Activated CD4-positive, alpha-beta T cell treated with anti-CD3 and anti-CD28 coated beads, Interleukin-2, amount 10 ng/mL, durations not matched to agents 24 days and 14 days (primary cell): ENCODE measurements at regions not wholly inside any gene's neighbourhood (a gene's known extent, or its start where the extent isn't known, plus 50 kb on each side); places are given as distances from the start of the nearest gene placed in this dataset.
"Not testable (repeated sequence)": the region's sequence is repeated elsewhere in the genome, so short reads cannot be mapped to it uniquely, and the experiment has no call there.

Source experiments
- DNase-seq: peaks from one replicate; pipeline ENCODE4 v3.0.0; 2022
- H3K27ac Mint-ChIP-seq: one replicate; pipeline ENCODE4 v1.8.0; 2022; ENCODE audit warnings: mild to moderate bottlenecking, mixed read lengths
- H3K27me3 Mint-ChIP-seq: one replicate; pipeline ENCODE4 v1.8.0; 2022; ENCODE audit warnings: mixed read lengths
- H3K36me3 Mint-ChIP-seq: one replicate; pipeline ENCODE4 v1.8.0; 2022; ENCODE audit warnings: low read depth, mild to moderate bottlenecking, mixed read lengths
- H3K4me1 Mint-ChIP-seq: one replicate; pipeline ENCODE4 v1.8.0; 2021; ENCODE audit warnings: mixed read lengths
- H3K4me3 Mint-ChIP-seq: one replicate; pipeline ENCODE4 v1.8.0; 2022; ENCODE audit warnings: mild to moderate bottlenecking, moderate library complexity, mixed read lengths
- H3K9me3 Mint-ChIP-seq: one replicate; pipeline ENCODE4 v1.8.0; 2021; ENCODE audit warnings: mixed read lengths
- intact Hi-C: fragments of 100-400 bp; cut with micrococcal nuclease; formaldehyde crosslinking; loops from one replicate; pipeline ENCODE4 v1.15.1; 2023

GRCh38 chr5:124907098-124907644 lies 160.7 kb upstream of the ZNF608 start:
- Mint-ChIP-seq H3K9me3 (no peaks in the 10 kb centered on the region), H3K36me3 (no peaks in the 10 kb centered on the region), H3K4me1 (peaks cover 12% of the 10 kb centered on the region), H3K27me3 (no peaks in the 10 kb centered on the region), H3K27ac (no peak overlapping the region), H3K4me3 (no peak overlapping the region)
- intact Hi-C loops = loop anchor here (10.0 kb wide), 1 partner anchor 322 kb away; no protein-coding TSS in a partner anchor
- no peak for DNase-seq

- intact Hi-C loops = loop anchor here (10.0 kb wide), 1 partner anchor 324 kb away; no protein-coding TSS in a partner anchor
- Mint-ChIP-seq H3K9me3 (no peaks in the 10 kb centered on the region), H3K4me1 (peaks cover 3% of the 10 kb centered on the region), H3K27ac (peak overlapping the region; percentile 18), H3K27me3 (no peaks in the 10 kb centered on the region), H3K36me3 (no peaks in the 10 kb centered on the region), H3K4me3 (no peak overlapping the region)
- no peak for DNase-seq
Measured at GRCh38 chr5:124908581-124909451, 162.4 kb upstream of the ZNF608 start.

- H3K27me3 Mint-ChIP-seq = no peaks in the 10 kb centered on the region
- no peaks in the 10 kb centered on the region for H3K9me3 Mint-ChIP-seq
- H3K4me1 Mint-ChIP-seq = peaks cover 2% of the 10 kb centered on the region
- H3K36me3 Mint-ChIP-seq = no peaks in the 10 kb centered on the region
- no peak overlapping the region for H3K4me3 Mint-ChIP-seq
- intact Hi-C loops = loop anchor here (10.0 kb wide), 1 partner anchor 325 kb away; no protein-coding TSS in a partner anchor
- no peak overlapping the region for H3K27ac Mint-ChIP-seq
- DNase-seq = no peak
Measured at GRCh38 chr5:124909734-124910133, 163.3 kb upstream of the ZNF608 start.

GRCh38 chr5:124910354-124911016 lies 164.0 kb upstream of the ZNF608 start:
- DNase-seq = no peak
- intact Hi-C loops = no loop called here
- H3K4me1 Mint-ChIP-seq = peaks cover 2% of the 10 kb centered on the region
- H3K27ac Mint-ChIP-seq = no peak overlapping the region
- H3K4me3 Mint-ChIP-seq = no peak overlapping the region
- no peaks in the 10 kb centered on the region for H3K9me3 Mint-ChIP-seq
- no peaks in the 10 kb centered on the region for H3K36me3 Mint-ChIP-seq
- no peaks in the 10 kb centered on the region for H3K27me3 Mint-ChIP-seq

- DNase-seq = no peak
- H3K27ac Mint-ChIP-seq = no peak overlapping the region
- H3K4me3 Mint-ChIP-seq = no peak overlapping the region
- H3K4me1 Mint-ChIP-seq = peaks cover 4% of the 10 kb centered on the region
- intact Hi-C loops = no loop called here
- H3K27me3 Mint-ChIP-seq = no peaks in the 10 kb centered on the region
- no peaks in the 10 kb centered on the region for H3K36me3 Mint-ChIP-seq
- no peaks in the 10 kb centered on the region for H3K9me3 Mint-ChIP-seq
Measured at GRCh38 chr5:124912638-124913328, 166.3 kb upstream of the ZNF608 start.

GRCh38 chr5:124913329-124913653 lies 166.9 kb upstream of the ZNF608 start:
- DNase-seq = no peak
- intact Hi-C loops = no loop called here
- Mint-ChIP-seq H3K4me1 (peaks cover 4% of the 10 kb centered on the region), H3K9me3 (no peaks in the 10 kb centered on the region), H3K36me3 (no peaks in the 10 kb centered on the region), H3K27me3 (no peaks in the 10 kb centered on the region), H3K27ac (no peak overlapping the region), H3K4me3 (no peak overlapping the region)

GRCh38 chr5:124916313-124916712 lies 169.9 kb upstream of the ZNF608 start:
- not testable (repeated sequence) for H3K27ac Mint-ChIP-seq, H3K4me1 Mint-ChIP-seq

GRCh38 chr5:124918618-124919017 lies 172.2 kb upstream of the ZNF608 start:
- Mint-ChIP-seq H3K27ac (no peak overlapping the region), H3K4me3 (no peak overlapping the region), H3K36me3 (no peaks in the 10 kb centered on the region), H3K27me3 (no peaks in the 10 kb centered on the region), H3K4me1 (peaks cover 2% of the 10 kb centered on the region), H3K9me3 (no peaks in the 10 kb centered on the region)
- no peak for DNase-seq
- intact Hi-C loops = no loop called here

More at GRCh38 chr5:124916313-124916712, 169.9 kb upstream of the ZNF608 start:
- H3K27me3 Mint-ChIP-seq, H3K9me3 Mint-ChIP-seq, H3K36me3 Mint-ChIP-seq, intact Hi-C loops, H3K4me3 Mint-ChIP-seq, DNase-seq: not testable (repeated sequence)

GRCh38 chr5:124919076-124919475 lies 172.6 kb upstream of the ZNF608 start:
- Mint-ChIP-seq H3K36me3 (no peaks in the 10 kb centered on the region), H3K4me3 (no peak overlapping the region), H3K4me1 (peaks cover 2% of the 10 kb centered on the region), H3K27ac (no peak overlapping the region), H3K27me3 (no peaks in the 10 kb centered on the region), H3K9me3 (no peaks in the 10 kb centered on the region)
- intact Hi-C loops = no loop called here
- DNase-seq = no peak

- Mint-ChIP-seq H3K4me3 (no peak overlapping the region), H3K9me3 (no peaks in the 10 kb centered on the region), H3K27me3 (no peaks in the 10 kb centered on the region), H3K27ac (no peak overlapping the region), H3K4me1 (peaks cover 2% of the 10 kb centered on the region), H3K36me3 (no peaks in the 10 kb centered on the region)
- intact Hi-C loops = no loop called here
- DNase-seq = no peak
Measured at GRCh38 chr5:124919747-124920525, 173.5 kb upstream of the ZNF608 start.

- Mint-ChIP-seq H3K27ac (no peak overlapping the region), H3K36me3 (no peaks in the 10 kb centered on the region), H3K4me3 (no peak overlapping the region), H3K9me3 (no peaks in the 10 kb centered on the region), H3K27me3 (no peaks in the 10 kb centered on the region), H3K4me1 (peaks cover 2% of the 10 kb centered on the region)
- DNase-seq = no peak
- intact Hi-C loops = loop anchor here (1.0 kb wide), 2 partner anchors 14 to 19 kb away; no protein-coding TSS in a partner anchor
Measured at GRCh38 chr5:124920909-124921666, 174.6 kb upstream of the ZNF608 start.

- Mint-ChIP-seq H3K4me3 (no peak overlapping the region), H3K9me3 (no peaks in the 10 kb centered on the region), H3K4me1 (no peaks in the 10 kb centered on the region), H3K27ac (no peak overlapping the region), H3K27me3 (no peaks in the 10 kb centered on the region), H3K36me3 (no peaks in the 10 kb centered on the region)
- no peak for DNase-seq
- intact Hi-C loops = loop anchor here (1.0 kb wide), 2 partner anchors 14 to 19 kb away; no protein-coding TSS in a partner anchor
Measured at GRCh38 chr5:124921694-124922093, 175.3 kb upstream of the ZNF608 start.
